Stimulated activated CD8-positive, alpha-beta memory T cell treated with anti-CD3 and anti-CD28 coated beads, Interleukin-4, amount 100 ng/mL, for 1 hour (primary cell): ENCODE measurements at regions not wholly inside any gene's neighbourhood (a gene's known extent, or its start where the extent isn't known, plus 50 kb on each side); places are given as distances from the start of the nearest gene placed in this dataset.

Experiments
- DNase-seq, 2 donors: peaks; one replicate each; pipeline ENCODE4 v3.0.0-alpha.2; 2020; ENCODE audit warnings: low read depth in 2 of 2, low spot score in 1 of 2

DNA sequence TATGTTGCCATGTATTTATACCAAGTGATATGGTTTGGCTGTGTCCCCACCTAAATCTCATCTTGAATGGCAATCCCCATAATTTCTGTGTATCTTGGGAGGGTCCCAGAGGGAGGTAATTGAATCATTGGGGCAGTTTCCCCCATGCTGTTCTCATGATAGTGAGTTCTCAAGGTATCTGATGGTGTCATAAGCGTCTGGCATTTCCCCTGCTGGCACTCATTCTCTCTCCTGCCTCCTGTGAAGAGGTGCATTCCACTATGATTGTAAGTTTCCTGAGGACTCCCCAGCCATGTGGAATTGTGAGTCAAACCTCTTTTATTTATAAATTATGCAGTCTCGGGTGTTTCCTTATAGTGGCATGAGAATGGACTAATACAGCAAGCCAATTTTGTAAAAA, 140.8 kb upstream of the ADAMTSL1 start:
- DNase-seq: no peak

GRCh38 chr9:18335825-18336224, 138.1 kb upstream of the ADAMTSL1 start:
- no peak for DNase-seq

DNA sequence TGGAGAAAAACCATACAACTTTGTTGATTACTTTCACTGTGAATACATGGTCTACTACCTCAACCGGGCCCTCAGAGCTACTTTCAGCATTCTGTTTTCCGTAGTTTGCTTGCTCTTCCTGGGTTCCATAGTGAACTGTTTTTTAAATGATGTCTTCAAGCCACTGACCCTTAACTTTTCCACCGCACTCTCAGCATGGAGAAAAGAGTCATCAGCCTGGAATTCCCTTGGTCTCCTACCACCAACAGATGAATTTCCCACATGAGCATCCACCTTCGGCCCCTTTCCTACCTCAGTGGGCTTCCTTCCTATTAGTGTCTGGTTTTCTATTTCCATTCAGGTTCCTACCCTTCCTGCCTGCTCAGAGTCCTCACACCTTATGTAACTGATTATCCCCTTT, 135.9 kb upstream of the ADAMTSL1 start:
- DNase-seq: no peak

GRCh38 chr9:18343784-18344183, 130.2 kb upstream of the ADAMTSL1 start:
- DNase-seq: no peak

DNA sequence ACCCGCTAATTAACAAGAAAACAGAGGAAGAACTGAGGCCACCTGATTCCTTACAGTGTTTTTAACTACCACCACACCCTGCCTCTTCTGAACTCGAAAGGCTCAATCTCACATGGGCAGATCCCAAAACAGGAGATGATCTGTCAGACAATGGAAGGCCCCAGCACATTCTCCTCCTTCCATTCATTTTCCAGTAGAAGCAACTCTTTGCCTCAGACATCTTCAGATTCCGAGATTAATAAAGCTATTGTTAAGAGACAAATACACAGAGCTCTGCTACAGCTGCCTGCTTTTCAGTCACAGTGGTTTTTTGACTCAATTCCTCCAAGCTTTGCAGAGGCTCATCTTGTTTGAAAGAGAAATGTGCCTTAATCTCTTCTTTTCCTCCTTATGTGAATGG, 127.2 kb upstream of the ADAMTSL1 start:
- no peak for DNase-seq

GRCh38 chr9:18347386-18348082, 126.4 kb upstream of the ADAMTSL1 start:
- DNase-seq: no peak

DNA sequence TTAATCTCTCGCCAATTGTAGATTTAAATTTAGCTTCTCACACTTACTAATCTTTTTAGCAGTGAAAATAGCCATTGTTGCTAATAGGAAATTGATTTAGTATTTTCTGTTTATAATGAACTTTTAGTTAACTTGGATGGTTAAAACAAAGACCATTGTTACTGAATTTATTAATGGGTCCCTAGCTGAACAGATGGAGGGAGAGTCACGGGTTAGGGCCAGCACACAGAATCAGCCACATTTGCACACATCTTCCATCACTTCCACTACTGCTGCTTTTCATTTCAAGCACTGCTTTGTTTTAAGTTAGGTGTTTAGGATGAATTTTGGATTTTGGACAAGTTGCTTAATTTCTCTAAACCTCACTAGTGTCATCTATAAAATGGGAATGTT, 125.9 kb upstream of the ADAMTSL1 start:
- no peak for DNase-seq

DNA sequence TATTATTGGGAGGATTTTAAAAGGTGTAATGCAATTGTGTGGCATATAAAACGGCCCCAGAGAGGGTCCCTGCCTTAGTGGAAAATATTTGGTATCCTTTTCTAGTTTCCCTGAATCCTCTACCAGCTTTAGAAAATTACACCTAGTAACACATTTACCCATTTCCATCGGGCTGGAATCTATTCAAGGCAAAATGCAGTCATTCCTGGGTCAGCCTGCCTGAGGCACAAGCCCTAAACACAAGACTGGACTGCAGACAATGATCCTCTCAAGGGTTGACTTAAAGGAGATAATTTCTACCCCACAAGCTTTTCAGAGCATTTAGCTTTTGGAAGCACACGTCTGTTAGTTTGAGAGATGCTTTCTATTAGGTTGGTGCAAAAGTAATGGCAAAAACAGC, 124.4 kb upstream of the ADAMTSL1 start:
- no peak for DNase-seq

DNA sequence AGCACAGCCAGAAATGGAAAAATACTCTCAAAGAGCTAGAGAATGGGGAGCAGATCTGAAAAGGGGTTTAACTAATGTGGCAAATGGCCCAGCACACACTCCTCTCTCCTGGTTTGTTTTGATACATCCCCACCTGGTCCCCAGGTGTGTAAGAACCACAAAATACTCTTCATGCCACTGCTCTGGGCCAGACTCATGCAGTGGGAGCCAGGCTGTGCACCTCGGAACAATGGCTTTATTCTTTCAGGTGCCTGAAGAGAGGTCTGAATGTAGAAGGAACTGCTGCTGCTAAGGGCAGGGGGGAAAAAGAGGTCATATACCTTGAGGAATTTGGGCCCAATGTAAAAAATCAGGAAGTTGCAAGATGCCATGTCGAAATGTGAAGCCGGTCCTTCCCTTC, 123.9 kb upstream of the ADAMTSL1 start:
- no peak for DNase-seq

DNA sequence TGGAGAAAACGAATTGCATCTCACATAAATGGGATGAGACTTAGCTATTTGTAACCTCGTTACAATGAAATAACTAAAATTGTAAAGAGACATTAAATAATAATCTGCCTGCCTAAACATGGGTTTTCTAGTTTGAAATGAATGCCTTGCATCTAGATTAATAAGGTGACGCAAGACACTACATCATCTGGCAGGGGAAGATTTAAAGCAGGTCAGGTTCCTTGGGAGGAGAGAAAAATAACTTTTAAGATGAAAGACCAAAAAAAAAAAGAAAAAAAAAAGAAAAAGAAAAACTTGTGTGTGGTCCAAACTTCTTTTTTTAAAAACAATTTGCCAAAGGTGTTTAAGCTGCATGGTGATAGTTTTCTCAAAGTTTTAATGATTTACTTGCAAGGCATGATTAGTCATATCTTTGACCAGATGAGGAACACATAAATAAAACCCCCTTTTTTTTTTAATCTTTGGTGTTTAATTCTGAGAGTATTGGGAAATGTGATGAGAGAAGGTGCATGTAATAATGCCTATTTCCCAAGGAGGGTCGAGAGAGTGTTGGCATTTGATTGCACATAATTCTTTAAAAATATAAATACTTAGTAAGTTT, 122.9 kb upstream of the ADAMTSL1 start:
- DNase-seq: no peak

GRCh38 chr9:18352711-18353110, 121.2 kb upstream of the ADAMTSL1 start:
- DNase-seq: no peak

GRCh38 chr9:18353473-18353872, 120.5 kb upstream of the ADAMTSL1 start:
- no peak for DNase-seq

- DNase-seq: no peak
Measured at GRCh38 chr9:18357321-18357720, 116.6 kb upstream of the ADAMTSL1 start.

GRCh38 chr9:18358325-18358724, 115.6 kb upstream of the ADAMTSL1 start:
- DNase-seq: no peak

DNA sequence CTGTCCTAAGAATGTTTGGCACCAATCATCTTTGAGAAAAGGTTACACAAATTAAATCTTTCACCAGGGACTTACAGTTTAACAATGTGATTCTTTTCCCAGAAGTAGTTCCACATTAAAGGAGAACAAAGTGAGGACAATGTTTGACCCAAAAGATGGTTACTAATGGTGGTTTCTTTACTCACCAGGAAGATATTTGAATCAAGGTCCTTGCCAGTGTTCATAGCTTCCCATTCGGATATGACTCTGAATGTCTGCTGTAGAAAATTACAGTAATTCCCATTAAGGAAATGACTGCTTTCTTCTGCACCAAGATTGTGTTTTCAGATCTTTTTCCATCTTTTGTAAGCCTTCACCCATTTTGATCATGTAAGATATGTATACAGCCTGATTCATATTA, 114.6 kb upstream of the ADAMTSL1 start:
- no peak for DNase-seq

DNA sequence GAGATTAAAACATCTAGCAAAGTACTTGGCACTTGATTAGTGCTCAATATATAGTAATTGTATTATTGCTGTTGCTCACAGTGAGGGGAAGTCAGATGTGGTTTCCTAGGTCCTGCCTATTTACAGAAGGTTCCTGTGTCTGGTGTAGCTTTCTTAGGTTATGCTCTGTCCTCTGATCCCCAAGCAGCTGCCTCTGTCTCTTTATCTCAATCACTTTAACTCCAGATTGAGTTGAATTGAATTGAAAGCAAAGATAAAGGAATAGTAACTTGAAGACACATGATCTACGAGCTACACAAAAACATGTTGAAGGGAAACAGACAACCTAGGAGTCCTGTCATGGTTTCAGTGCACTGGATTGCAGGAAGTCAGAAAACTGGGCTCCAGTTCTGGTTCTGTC, 113.9 kb upstream of the ADAMTSL1 start:
- no peak for DNase-seq

DNA sequence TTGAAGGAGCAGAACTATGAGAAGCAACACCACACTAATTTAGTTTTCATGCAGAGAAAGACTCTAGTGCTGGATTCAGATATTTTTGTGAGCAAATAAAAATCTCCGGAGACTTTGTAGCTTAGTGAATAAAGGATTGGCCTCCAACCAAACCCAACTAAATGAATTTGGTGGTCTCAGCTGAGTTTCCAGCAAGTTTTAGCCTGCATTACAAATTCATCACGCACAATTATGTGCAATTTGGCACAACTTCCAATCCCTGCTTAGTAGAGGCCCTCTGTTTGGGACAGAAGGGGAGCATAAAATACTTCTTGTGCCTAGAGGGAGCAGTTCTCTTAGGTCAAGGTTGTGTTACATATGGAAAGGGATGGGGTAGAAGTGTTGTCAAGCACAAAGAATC, 112.3 kb upstream of the ADAMTSL1 start:
- DNase-seq: no peak

- no peak for DNase-seq
Measured at GRCh38 chr9:18362166-18362565, 111.8 kb upstream of the ADAMTSL1 start.

- DNase-seq: no peak
Measured at GRCh38 chr9:18362901-18363685, 110.9 kb upstream of the ADAMTSL1 start.

DNA sequence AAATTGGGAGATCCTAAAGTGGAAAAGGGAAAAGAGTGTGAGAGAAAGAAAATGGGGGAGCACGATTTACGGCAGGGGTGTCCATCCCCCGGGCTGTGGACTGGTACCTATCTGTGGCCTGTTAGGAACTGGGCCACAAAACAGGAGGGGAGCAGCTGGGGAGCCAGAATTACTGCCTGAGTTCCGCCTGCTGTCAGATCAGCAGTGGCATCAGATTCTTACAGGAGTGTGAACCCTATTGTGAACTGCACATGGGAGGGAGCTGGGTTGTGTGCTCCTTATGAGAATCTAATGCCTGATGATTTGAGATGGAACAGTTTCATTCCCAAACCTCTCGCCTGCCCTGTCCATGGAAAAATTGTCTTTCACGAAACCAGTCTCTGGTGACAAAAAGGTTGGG, 108.3 kb upstream of the ADAMTSL1 start:
- no peak for DNase-seq

DNA sequence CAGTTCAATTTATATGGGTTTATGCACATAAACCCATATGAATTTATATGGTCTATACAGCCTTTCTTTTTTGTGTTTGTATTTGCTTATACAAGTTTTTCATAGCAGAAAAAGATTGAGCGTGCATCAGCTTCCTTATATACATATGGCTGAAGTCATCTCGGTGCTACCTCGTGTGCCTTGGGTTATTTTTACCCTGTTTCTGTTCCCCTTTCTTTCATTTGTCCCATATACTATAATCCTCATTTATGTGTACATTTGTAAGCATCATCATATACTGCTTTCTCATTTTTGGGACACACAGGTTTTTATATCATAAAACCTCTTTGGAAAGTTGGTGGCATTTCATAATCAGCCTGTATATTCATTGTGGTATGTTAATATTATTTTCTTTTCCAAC, 107.8 kb upstream of the ADAMTSL1 start:
- DNase-seq: no peak

- DNase-seq: no peak
Measured at GRCh38 chr9:18368206-18368605, 105.7 kb upstream of the ADAMTSL1 start.
